Osteoblast (primary cell): ENCODE measurements at regions not wholly inside any gene's neighbourhood (a gene's known extent, or its start where the extent isn't known, plus 50 kb on each side); places are given as distances from the start of the nearest gene placed in this dataset.

Experiments used
- DNase-seq: peaks from one replicate; pipeline ENCODE4 v3.0.0; 2011; ENCODE audit warnings: low spot score, mixed read lengths; ENCODE audit not compliant: insufficient read length; ENCODE audit errors: missing footprints
- H2AFZ ChIP-seq: 2 replicates; pipeline ENCODE4 v1.6.0; 2011; ENCODE audit warnings: mild to moderate bottlenecking, low read length
- H3K27ac ChIP-seq: 2 replicates; pipeline ENCODE4 v1.5.1; 2011; ENCODE audit warnings: mild to moderate bottlenecking, low read depth, low read length, moderate library complexity
- H3K27me3 ChIP-seq: 2 replicates; pipeline ENCODE4 v1.6.0; 2012; ENCODE audit warnings: mild to moderate bottlenecking, control low read depth, inconsistent platforms, low read length, moderate library complexity; ENCODE audit not compliant: insufficient read depth
- H3K36me3 ChIP-seq: 2 replicates; pipeline ENCODE4 v1.5.1; 2011; ENCODE audit warnings: mild to moderate bottlenecking, low read length, control low read depth, moderate library complexity; ENCODE audit not compliant: insufficient read depth
- H3K4me1 ChIP-seq: 2 replicates; pipeline ENCODE4 v1.5.1; 2011; ENCODE audit warnings: mild to moderate bottlenecking, low read length, control low read depth, moderate library complexity; ENCODE audit not compliant: insufficient read depth
- H3K4me2 ChIP-seq: 2 replicates; pipeline ENCODE4 v1.6.0; 2011; ENCODE audit warnings: mild to moderate bottlenecking, low read length; ENCODE audit not compliant: insufficient read depth
- H3K4me3 ChIP-seq: fragments of 200-600 bp; sonication (generic); 3 replicates; pipeline ENCODE4 v1.5.1; 2012; ENCODE audit warnings: mild to moderate bottlenecking, low read length, inconsistent platforms; ENCODE audit not compliant: insufficient read depth
- H3K79me2 ChIP-seq: 2 replicates; pipeline ENCODE4 v1.6.0; 2012; ENCODE audit warnings: mild to moderate bottlenecking, low read length, control low read depth, inconsistent platforms; ENCODE audit not compliant: insufficient read depth
- H3K9me3 ChIP-seq: 2 replicates; pipeline ENCODE4 v1.5.1; 2011; ENCODE audit warnings: low read depth, low read length, control low read depth
- H4K20me1 ChIP-seq: 2 replicates; pipeline ENCODE4 v1.6.0; 2012; ENCODE audit warnings: mild to moderate bottlenecking, low read length, control low read depth; ENCODE audit not compliant: insufficient read depth
- CTCF ChIP-seq: IDR thresholded peaks from 2 replicates; pipeline ENCODE4 v1.5.1; 2011; ENCODE audit warnings: mild to moderate bottlenecking, low read depth, low read length, moderate library complexity; ENCODE audit errors: extremely low read depth

- Histone ChIP-seq H2AFZ (peak overlapping the region; percentile 38), H3K79me2 (no peaks in the 10 kb centered on the region), H3K27ac (no peak overlapping the region), H3K9me3 (no peaks in the 10 kb centered on the region), H3K36me3 (no peaks in the 10 kb centered on the region), H3K4me1 (peaks cover 12% of the 10 kb centered on the region), H4K20me1 (no peaks in the 10 kb centered on the region), H3K4me2 (no peak overlapping the region), H3K27me3 (no peaks in the 10 kb centered on the region), H3K4me3 (no peak overlapping the region)
- no peak for DNase-seq
- TF ChIP-seq CTCF = no peak
Observed at GRCh38 chr4:146029939-146030710, 91.5 kb upstream of the ZNF827 start.

- Histone ChIP-seq H4K20me1 (no peaks in the 10 kb centered on the region), H3K36me3 (no peaks in the 10 kb centered on the region), H3K27me3 (no peaks in the 10 kb centered on the region), H3K79me2 (no peaks in the 10 kb centered on the region), H3K4me2 (no peak overlapping the region), H3K27ac (no peak overlapping the region), H3K4me1 (peaks cover 12% of the 10 kb centered on the region), H3K4me3 (no peak overlapping the region), H3K9me3 (no peaks in the 10 kb centered on the region), H2AFZ (no peak overlapping the region)
- TF ChIP-seq CTCF = peak; percentile 38
- no peak for DNase-seq
Observed at GRCh38 chr4:146029147-146029546, 90.5 kb upstream of the ZNF827 start.

- no peaks in the 10 kb centered on the region for H3K27me3 ChIP-seq
- no peak for TF ChIP-seq CTCF
- no peak overlapping the region for H3K4me3 ChIP-seq
- no peak overlapping the region for H3K27ac ChIP-seq
- no peak overlapping the region for H2AFZ ChIP-seq
- no peak for DNase-seq
- peaks cover 12% of the 10 kb centered on the region for H3K4me1 ChIP-seq
- no peaks in the 10 kb centered on the region for H3K9me3 ChIP-seq
- H3K36me3 ChIP-seq = no peaks in the 10 kb centered on the region
- no peaks in the 10 kb centered on the region for H3K79me2 ChIP-seq
- H4K20me1 ChIP-seq = no peaks in the 10 kb centered on the region
- no peak overlapping the region for H3K4me2 ChIP-seq
Observed at GRCh38 chr4:146027761-146028160, 89.1 kb upstream of the ZNF827 start.

GRCh38 chr4:146023334-146023967 lies 84.8 kb upstream of the ZNF827 start:
- Histone ChIP-seq H4K20me1 (no peaks in the 10 kb centered on the region), H3K27me3 (no peaks in the 10 kb centered on the region), H3K36me3 (no peaks in the 10 kb centered on the region), H2AFZ (no peak overlapping the region), H3K4me1 (no peaks in the 10 kb centered on the region), H3K4me2 (no peak overlapping the region), H3K9me3 (no peaks in the 10 kb centered on the region), H3K79me2 (no peaks in the 10 kb centered on the region), H3K4me3 (no peak overlapping the region), H3K27ac (no peak overlapping the region)
- TF ChIP-seq CTCF = no peak
- DNase-seq = no peak
